ENCODE measurements at regions not wholly inside any gene's neighbourhood (a gene's known extent, or its start where the extent isn't known, plus 50 kb on each side); places are given as distances from the start of the nearest gene placed in this dataset.

DNA sequence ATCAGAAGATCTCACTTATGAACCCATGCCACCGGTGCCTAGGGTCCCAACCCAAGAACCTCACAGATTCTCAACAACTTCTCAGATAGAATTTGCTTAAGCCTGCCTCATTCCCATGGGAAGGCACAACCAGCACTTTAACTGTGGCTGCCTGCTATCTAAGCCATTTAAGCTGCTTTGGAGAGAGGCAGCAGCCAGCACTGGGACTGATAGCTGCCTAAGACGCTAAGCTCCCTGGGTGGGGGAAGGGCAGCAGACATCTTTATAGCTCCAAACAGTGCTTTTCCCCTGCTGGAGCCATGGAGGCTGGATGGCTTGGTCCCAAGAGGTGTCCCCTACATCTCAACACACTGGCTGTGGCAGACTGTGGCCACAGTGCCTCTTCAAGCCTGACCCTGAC is 1268.6 kb downstream of the FAM133A start:
- TF ChIP-seq POLR2AphosphoS5 (IDR thresholded peaks at IDR 0.05; ENCODE audit: low read depth, low read length) (no peak), EP300 (IDR thresholded peaks at IDR 0.05; ENCODE audit: borderline replicate concordance in 1 of 2, low read depth in 2 of 2, low read length in 2 of 2) (no peak), POLR2A (IDR thresholded peaks at IDR 0.05; ENCODE audit: control extremely low read depth in 1 of 2, low read depth in 2 of 2, low read length in 2 of 2) (no peak), YY1 (IDR thresholded peaks at IDR 0.05; ENCODE audit: low read depth, low read length) (no peak), TAF7 (optimal IDR thresholded peaks at IDR 0.05; ENCODE audit: borderline replicate concordance, low read depth, low read length) (no peak), TAF1 (IDR thresholded peaks at IDR 0.05; ENCODE audit: low read depth, low read length) (no peak), RAD21 (IDR thresholded peaks at IDR 0.05 in 1 of 2, conservative IDR thresholded peaks at IDR 0.05 in 1 of 2; ENCODE audit: low read depth in 2 of 2, low read length in 2 of 2) (no peak), CHD1 (IDR thresholded peaks at IDR 0.05; ENCODE audit: low read depth, low read length) (no peak), JUN (IDR thresholded peaks at IDR 0.05; ENCODE audit: low read depth, low read length) (no peak), NRF1 (IDR thresholded peaks at IDR 0.05; ENCODE audit: low read depth, low read length) (no peak), GTF2F1 (IDR thresholded peaks at IDR 0.05; ENCODE audit: borderline replicate concordance, low read depth, low read length) (no peak), EZH2 (IDR thresholded peaks at IDR 0.05; ENCODE audit: low read depth, low read length, severe bottlenecking) (no peak)
- TF ChIP-seq, protein P1, sequence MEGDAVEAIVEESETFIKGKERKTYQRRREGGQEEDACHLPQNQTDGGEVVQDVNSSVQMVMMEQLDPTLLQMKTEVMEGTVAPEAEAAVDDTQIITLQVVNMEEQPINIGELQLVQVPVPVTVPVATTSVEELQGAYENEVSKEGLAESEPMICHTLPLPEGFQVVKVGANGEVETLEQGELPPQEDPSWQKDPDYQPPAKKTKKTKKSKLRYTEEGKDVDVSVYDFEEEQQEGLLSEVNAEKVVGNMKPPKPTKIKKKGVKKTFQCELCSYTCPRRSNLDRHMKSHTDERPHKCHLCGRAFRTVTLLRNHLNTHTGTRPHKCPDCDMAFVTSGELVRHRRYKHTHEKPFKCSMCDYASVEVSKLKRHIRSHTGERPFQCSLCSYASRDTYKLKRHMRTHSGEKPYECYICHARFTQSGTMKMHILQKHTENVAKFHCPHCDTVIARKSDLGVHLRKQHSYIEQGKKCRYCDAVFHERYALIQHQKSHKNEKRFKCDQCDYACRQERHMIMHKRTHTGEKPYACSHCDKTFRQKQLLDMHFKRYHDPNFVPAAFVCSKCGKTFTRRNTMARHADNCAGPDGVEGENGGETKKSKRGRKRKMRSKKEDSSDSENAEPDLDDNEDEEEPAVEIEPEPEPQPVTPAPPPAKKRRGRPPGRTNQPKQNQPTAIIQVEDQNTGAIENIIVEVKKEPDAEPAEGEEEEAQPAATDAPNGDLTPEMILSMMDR (IDR thresholded peaks at IDR 0.05; ENCODE audit: control extremely low read depth in 1 of 3, insufficient read depth in 1 of 3, low read depth in 1 of 3, low read length in 3 of 3), result no peak

All from H1 (cell line).